ENCODE measurements at regions not wholly inside any gene's neighbourhood (a gene's known extent, or its start where the extent isn't known, plus 50 kb on each side); places are given as distances from the start of the nearest gene placed in this dataset.
"Not testable (repeated sequence)": the region's sequence is repeated elsewhere in the genome, so short reads cannot be mapped to it uniquely, and the experiment has no call there.

DNA sequence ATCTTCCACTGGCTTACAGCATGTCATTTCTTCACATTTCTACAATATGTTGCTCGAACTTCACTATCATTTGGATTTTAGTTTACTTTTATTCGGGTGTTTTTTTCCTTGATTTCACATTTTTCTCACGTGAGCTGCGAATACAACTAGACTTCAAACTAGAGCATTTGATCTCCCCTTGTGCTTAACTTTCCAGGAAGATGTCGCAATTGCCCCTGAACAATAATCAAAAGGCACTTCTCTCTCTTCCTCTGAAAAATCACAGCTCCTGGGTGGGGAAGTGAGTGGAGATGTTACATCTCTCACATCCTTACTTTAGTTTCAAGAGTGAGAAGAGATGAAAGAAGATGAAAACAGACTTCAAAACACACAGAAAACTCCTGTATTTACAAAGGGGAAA, 587.9 kb downstream of the TBL1XR1 start:
- in situ Hi-C loops (cut with HindIII; ENCODE audit: low sequenced_read_pairs): no loop called here
- DNase-seq (ENCODE audit: low read depth, low spot score): no peak
- no peak overlapping the region for H3K4me3 ChIP-seq (ENCODE audit: low read depth, low read length)
- TF ChIP-seq, protein P1, sequence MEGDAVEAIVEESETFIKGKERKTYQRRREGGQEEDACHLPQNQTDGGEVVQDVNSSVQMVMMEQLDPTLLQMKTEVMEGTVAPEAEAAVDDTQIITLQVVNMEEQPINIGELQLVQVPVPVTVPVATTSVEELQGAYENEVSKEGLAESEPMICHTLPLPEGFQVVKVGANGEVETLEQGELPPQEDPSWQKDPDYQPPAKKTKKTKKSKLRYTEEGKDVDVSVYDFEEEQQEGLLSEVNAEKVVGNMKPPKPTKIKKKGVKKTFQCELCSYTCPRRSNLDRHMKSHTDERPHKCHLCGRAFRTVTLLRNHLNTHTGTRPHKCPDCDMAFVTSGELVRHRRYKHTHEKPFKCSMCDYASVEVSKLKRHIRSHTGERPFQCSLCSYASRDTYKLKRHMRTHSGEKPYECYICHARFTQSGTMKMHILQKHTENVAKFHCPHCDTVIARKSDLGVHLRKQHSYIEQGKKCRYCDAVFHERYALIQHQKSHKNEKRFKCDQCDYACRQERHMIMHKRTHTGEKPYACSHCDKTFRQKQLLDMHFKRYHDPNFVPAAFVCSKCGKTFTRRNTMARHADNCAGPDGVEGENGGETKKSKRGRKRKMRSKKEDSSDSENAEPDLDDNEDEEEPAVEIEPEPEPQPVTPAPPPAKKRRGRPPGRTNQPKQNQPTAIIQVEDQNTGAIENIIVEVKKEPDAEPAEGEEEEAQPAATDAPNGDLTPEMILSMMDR (IDR thresholded peaks at IDR 0.05; ENCODE audit: low read depth, low read length): no peak

DNA sequence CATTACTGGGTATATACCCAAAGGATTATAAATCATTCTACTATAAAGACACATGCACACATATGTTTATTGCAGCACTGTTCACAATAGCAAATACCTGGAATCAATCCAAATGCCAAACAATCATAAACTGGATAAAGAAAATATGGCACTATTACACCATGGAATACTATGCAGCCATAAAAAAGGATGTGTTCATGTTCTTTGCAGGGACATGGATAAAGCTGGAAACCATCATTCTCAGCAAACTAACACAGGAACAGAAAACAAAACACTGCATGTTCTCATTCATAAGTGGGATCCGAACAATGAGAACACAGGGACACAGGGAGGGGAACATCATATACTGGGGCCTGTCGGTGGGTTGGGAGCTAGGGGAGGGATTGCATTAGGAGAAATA, 591.7 kb downstream of the TBL1XR1 start:
- DNase-seq (ENCODE audit: low read depth, low spot score); in situ Hi-C loops (cut with HindIII; ENCODE audit: low sequenced_read_pairs); H3K4me3 ChIP-seq (ENCODE audit: low read depth, low read length): not testable (repeated sequence)

DNA sequence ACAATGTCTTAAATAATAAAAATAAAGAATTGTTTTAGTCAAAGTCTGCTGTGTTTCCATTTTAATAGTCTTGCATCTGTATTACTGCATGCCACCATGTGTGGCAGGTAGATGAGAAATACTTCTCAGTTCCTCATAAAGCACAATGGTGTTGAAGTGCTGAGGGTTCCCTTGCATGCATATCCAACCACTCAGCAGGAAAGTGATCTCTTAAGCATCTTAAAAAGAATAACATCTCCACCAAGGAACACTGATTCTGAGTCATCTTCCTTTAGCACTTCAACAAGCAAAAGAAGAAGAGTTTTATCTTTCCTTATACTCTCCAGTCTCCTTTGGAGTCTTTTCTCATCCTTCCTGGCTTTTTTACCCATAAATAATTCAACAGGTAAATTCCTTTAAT, 602.0 kb downstream of the TBL1XR1 start:
- in situ Hi-C loops (cut with HindIII; ENCODE audit: low sequenced_read_pairs): no loop called here
- peak; percentile 31 for DNase-seq (ENCODE audit: low read depth, low spot score)
- no peak overlapping the region for H3K4me3 ChIP-seq (ENCODE audit: low read depth, low read length)
- TF ChIP-seq, protein P1 (IDR thresholded peaks at IDR 0.05; ENCODE audit: low read depth, low read length): no peak

DNA sequence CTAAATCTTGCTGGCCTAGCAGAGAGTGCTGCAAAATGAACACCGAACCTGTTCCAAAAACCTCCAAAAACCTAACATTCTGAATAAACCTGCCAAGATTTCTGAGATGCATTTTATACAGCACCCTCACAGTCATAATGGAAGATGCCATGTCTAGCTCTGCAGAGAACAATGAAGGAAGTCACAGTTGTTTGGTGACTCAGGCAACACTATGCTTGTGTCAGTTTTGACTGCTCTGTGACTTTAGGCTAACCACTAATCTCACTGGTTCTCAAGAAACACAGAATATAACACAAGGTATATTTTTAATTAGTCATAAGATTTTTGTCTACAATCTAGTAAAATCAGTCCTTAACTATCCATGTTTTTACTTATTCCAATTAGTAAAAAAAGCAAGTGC, 606.6 kb downstream of the TBL1XR1 start:
- TF ChIP-seq, protein P1 (IDR thresholded peaks at IDR 0.05; ENCODE audit: low read depth, low read length): no peak
- H3K4me3 ChIP-seq (ENCODE audit: low read depth, low read length): no peak overlapping the region
- DNase-seq (ENCODE audit: low read depth, low spot score): no peak
- in situ Hi-C loops (cut with HindIII; ENCODE audit: low sequenced_read_pairs): no loop called here

DNA sequence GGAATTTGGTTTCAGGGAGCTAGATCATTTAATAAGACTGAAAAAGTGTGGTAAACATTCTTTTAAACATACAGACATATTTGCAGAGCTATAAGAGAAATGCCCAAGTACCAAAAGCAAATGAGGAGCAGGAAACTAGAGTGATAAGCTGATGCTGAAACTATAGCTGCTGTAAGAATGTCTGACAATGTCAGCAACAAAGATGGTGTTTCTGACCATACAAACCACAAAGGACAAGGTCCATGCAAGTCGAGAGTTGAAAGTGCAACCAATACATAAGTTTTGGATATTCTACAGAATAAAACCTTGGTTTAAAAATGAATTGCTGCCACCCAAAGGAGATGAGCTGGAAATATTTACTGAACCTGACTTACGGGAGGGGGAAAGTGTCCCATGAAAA, 610.2 kb downstream of the TBL1XR1 start:
- H3K4me3 ChIP-seq (ENCODE audit: low read depth, low read length): no peak overlapping the region
- in situ Hi-C loops (cut with HindIII; ENCODE audit: low sequenced_read_pairs): no loop called here
- DNase-seq (ENCODE audit: low read depth, low spot score): no peak
- TF ChIP-seq, protein P1 (IDR thresholded peaks at IDR 0.05; ENCODE audit: low read depth, low read length): no peak

DNA sequence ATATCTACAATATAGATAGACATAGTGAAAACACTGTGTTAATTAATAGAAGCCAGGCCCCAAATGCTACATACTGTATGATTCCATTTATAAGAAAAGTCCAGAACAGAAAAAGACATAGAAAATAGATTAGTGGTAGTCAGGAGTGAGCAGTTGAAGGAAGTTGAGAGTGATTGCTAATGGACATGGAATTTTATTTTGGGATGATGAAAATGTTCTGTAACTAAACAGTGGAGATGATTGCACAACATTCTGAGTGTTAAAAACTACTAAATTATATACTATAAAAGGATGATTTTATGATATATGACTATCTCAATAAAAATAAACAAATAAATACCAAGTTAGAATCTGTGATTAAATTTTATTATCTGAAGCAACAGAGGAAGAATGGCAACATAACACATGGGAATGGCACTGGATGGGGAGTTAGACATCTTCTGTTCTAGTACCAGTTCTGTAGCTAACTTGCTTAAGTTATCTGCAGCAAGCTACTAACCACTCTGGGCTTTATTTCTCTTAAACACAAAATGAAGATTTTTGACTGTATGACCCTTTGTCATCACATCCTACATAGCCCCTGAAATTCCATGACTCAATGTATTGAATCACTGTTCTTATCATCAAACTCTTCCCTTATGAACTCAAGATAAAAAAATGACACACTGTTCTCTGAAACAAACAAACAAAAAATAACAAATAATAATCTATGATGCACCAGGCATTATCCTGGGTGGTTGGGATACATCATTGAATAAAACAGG, 612.7 kb downstream of the TBL1XR1 start:
- H3K4me3 ChIP-seq (ENCODE audit: low read depth, low read length): no peak overlapping the region
- TF ChIP-seq, protein P1 (IDR thresholded peaks at IDR 0.05; ENCODE audit: low read depth, low read length): no peak
- in situ Hi-C loops (cut with HindIII; ENCODE audit: low sequenced_read_pairs): no loop called here
- peak; percentile 25 for DNase-seq (ENCODE audit: low read depth, low spot score)

DNA sequence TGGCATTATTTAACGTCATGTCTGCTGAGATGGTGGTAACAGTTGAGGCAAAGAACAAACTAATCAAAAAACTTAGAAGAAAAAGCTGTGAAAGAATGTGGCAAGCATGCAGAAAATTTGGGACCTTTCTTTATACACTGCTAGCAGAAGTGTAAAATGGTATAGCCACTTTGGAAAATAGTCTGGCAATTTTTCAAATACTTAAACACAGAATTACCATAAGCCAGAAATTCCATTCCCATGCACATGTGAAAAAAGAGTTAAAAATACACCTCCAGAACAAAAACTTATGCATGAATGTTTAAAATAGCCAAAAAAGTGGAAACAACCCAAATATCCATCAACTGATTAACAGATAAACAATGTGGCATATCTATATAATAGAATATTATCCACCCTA, 613.3 kb downstream of the TBL1XR1 start:
- in situ Hi-C loops (cut with HindIII; ENCODE audit: low sequenced_read_pairs): no loop called here
- H3K4me3 ChIP-seq (ENCODE audit: low read depth, low read length): no peak overlapping the region
- TF ChIP-seq, protein P1 (IDR thresholded peaks at IDR 0.05; ENCODE audit: low read depth, low read length): no peak
- DNase-seq (ENCODE audit: low read depth, low spot score): no peak
